MM.1S (cell line): ENCODE measurements at regions not wholly inside any gene's neighbourhood (a gene's known extent, or its start where the extent isn't known, plus 50 kb on each side); places are given as distances from the start of the nearest gene placed in this dataset.

Source experiments
- CTCF ChIP-seq: fragments of 300-600 bp; sonication (generic); IDR thresholded peaks from 2 replicates; pipeline ENCODE4 v1.5.1; 2016; ENCODE audit warnings: antibody characterized with exemption, low read length, mixed read lengths
- EZH2 ChIP-seq: fragments of 300-600 bp; sonication (generic); optimal IDR thresholded peaks from 2 replicates; pipeline ENCODE3; 2017; ENCODE audit warnings: low read depth, mild to moderate bottlenecking, antibody characterized with exemption, low read length, mixed read lengths

DNA sequence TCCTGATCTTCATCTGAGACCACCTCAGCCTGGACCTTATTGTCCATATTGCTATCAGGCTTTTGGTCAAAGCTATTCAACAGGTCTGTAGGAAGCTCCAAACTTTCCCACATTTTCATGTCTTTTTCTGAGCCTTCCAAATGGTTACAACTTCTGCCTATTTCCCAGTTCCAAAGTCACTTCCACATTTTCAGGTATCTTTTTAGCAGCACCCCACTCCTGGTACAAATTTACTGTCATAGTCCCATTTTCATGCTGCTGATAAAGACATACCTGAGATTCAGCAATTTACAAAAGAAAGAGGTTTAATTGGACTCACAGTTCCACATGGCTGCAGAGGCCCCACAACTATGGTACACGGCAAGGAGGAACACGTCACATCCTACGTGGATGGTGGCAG lies 815.5 kb downstream of the KCNJ2 start:
- no peak for TF ChIP-seq CTCF
- no peak for TF ChIP-seq EZH2
